ENCODE measurements at regions not wholly inside any gene's neighbourhood (a gene's known extent, or its start where the extent isn't known, plus 50 kb on each side); places are given as distances from the start of the nearest gene placed in this dataset.

- no peak overlapping the region for H3K56ac ChIP-seq (ENCODE audit: low read length)
- H3K79me1 ChIP-seq (ENCODE audit: low read length): no peaks in the 10 kb centered on the region
- H3K18ac ChIP-seq (ENCODE audit: low read length): no peak overlapping the region
- no peak overlapping the region for H4K8ac ChIP-seq (ENCODE audit: low read depth, low read length)
- H2BK5ac ChIP-seq (ENCODE audit: low read length): no peak overlapping the region
- H4K5ac ChIP-seq (ENCODE audit: low read length): no peak overlapping the region
- H3K4me2 ChIP-seq (ENCODE audit: low read length): no peak overlapping the region
- no peaks in the 10 kb centered on the region for H3K79me2 ChIP-seq (ENCODE audit: control insufficient read depth, insufficient read depth, low read length)
- 100% methylated on average over 1 of the region's 3 CpGs for WGBS (ENCODE audit: extremely low coverage, insufficient coverage, low lambda C conversion rate)
- no peak overlapping the region for H3K4me3 ChIP-seq (ENCODE audit: low read length)
- no peak overlapping the region for H3K4ac ChIP-seq (ENCODE audit: low read depth, low read length)
- no peaks in the 10 kb centered on the region for H3K27me3 ChIP-seq (ENCODE audit: insufficient read depth, low read length, poor library complexity)
- H3K9ac ChIP-seq (ENCODE audit: low read length): no peak overlapping the region
- H2BK120ac ChIP-seq (ENCODE audit: low read depth, low read length): no peak overlapping the region
- H3K4me1 ChIP-seq (ENCODE audit: control insufficient read depth, low read depth, low read length): no peaks in the 10 kb centered on the region
- no peak overlapping the region for H2AK5ac ChIP-seq (ENCODE audit: low read length)
- DNase-seq: no peak
- no peaks in the 10 kb centered on the region for H3K36me3 ChIP-seq (ENCODE audit: control insufficient read depth, insufficient read depth, low read length)
- H3K27ac ChIP-seq (ENCODE audit: low read depth, low read length): no peak overlapping the region
- no peak overlapping the region for H3K23ac ChIP-seq (ENCODE audit: low read length)
- no peak overlapping the region for H2BK15ac ChIP-seq (replicated peaks; ENCODE audit: low read depth)
These were observed 141.4 kb upstream of the DOK6 start for GRCh38 chr18:69259282-69259681.

GRCh38 chr18:69261406-69261805 is 139.3 kb upstream of the DOK6 start:
- Histone ChIP-seq H3K27me3 (ENCODE audit: insufficient read depth, low read length, poor library complexity) (no peaks in the 10 kb centered on the region), H2BK5ac (ENCODE audit: low read length) (no peak overlapping the region), H2BK15ac (replicated peaks; ENCODE audit: low read depth) (no peak overlapping the region), H4K5ac (ENCODE audit: low read length) (no peak overlapping the region), H3K9ac (ENCODE audit: low read length) (no peak overlapping the region), H3K4me2 (ENCODE audit: low read length) (no peak overlapping the region), H2BK120ac (ENCODE audit: low read depth, low read length) (no peak overlapping the region), H3K36me3 (ENCODE audit: control insufficient read depth, insufficient read depth, low read length) (no peaks in the 10 kb centered on the region), H4K8ac (ENCODE audit: low read depth, low read length) (no peak overlapping the region), H3K79me1 (ENCODE audit: low read length) (no peaks in the 10 kb centered on the region), H3K18ac (ENCODE audit: low read length) (no peak overlapping the region), H2AK5ac (ENCODE audit: low read length) (no peak overlapping the region), H3K27ac (ENCODE audit: low read depth, low read length) (no peak overlapping the region), H3K23ac (ENCODE audit: low read length) (no peak overlapping the region), H3K4me1 (ENCODE audit: control insufficient read depth, low read depth, low read length) (no peaks in the 10 kb centered on the region), H3K79me2 (ENCODE audit: control insufficient read depth, insufficient read depth, low read length) (no peaks in the 10 kb centered on the region), H3K4me3 (ENCODE audit: low read length) (no peak overlapping the region), H3K56ac (ENCODE audit: low read length) (no peak overlapping the region), H3K4ac (ENCODE audit: low read depth, low read length) (no peak overlapping the region)
- no peak for DNase-seq

GRCh38 chr18:69265656-69266055 is 135.0 kb upstream of the DOK6 start:
- no peak for DNase-seq
- H3K4me1 ChIP-seq (ENCODE audit: control insufficient read depth, low read depth, low read length): no peaks in the 10 kb centered on the region

GRCh38 chr18:69267895-69268294 is 132.8 kb upstream of the DOK6 start:
- Histone ChIP-seq H2BK120ac (ENCODE audit: low read depth, low read length) (no peak overlapping the region), H4K5ac (ENCODE audit: low read length) (no peak overlapping the region), H3K27ac (ENCODE audit: low read depth, low read length) (no peak overlapping the region), H4K8ac (ENCODE audit: low read depth, low read length) (no peak overlapping the region), H3K18ac (ENCODE audit: low read length) (no peak overlapping the region), H3K56ac (ENCODE audit: low read length) (no peak overlapping the region), H3K4me1 (ENCODE audit: control insufficient read depth, low read depth, low read length) (no peaks in the 10 kb centered on the region), H3K23ac (ENCODE audit: low read length) (no peak overlapping the region), H3K79me2 (ENCODE audit: control insufficient read depth, insufficient read depth, low read length) (no peaks in the 10 kb centered on the region), H3K36me3 (ENCODE audit: control insufficient read depth, insufficient read depth, low read length) (no peaks in the 10 kb centered on the region), H3K4me2 (ENCODE audit: low read length) (no peak overlapping the region), H3K4ac (ENCODE audit: low read depth, low read length) (no peak overlapping the region), H2BK5ac (ENCODE audit: low read length) (no peak overlapping the region), H2BK15ac (replicated peaks; ENCODE audit: low read depth) (no peak overlapping the region), H3K4me3 (ENCODE audit: low read length) (no peak overlapping the region), H3K9ac (ENCODE audit: low read length) (no peak overlapping the region), H2AK5ac (ENCODE audit: low read length) (no peak overlapping the region), H3K27me3 (ENCODE audit: insufficient read depth, low read length, poor library complexity) (no peaks in the 10 kb centered on the region), H3K79me1 (ENCODE audit: low read length) (no peaks in the 10 kb centered on the region)
- DNase-seq: peak; percentile 31
- WGBS (ENCODE audit: extremely low coverage, insufficient coverage, low lambda C conversion rate): no CpG with 5 or more reads among the region's 5 CpGs

More at GRCh38 chr18:69265656-69266055, 135.0 kb upstream of the DOK6 start:
- Histone ChIP-seq H3K56ac (ENCODE audit: low read length) (no peak overlapping the region), H4K5ac (ENCODE audit: low read length) (no peak overlapping the region), H2AK5ac (ENCODE audit: low read length) (no peak overlapping the region), H3K27ac (ENCODE audit: low read depth, low read length) (no peak overlapping the region), H3K36me3 (ENCODE audit: control insufficient read depth, insufficient read depth, low read length) (no peaks in the 10 kb centered on the region), H3K79me2 (ENCODE audit: control insufficient read depth, insufficient read depth, low read length) (no peaks in the 10 kb centered on the region), H3K9ac (ENCODE audit: low read length) (no peak overlapping the region), H4K8ac (ENCODE audit: low read depth, low read length) (no peak overlapping the region), H3K4me2 (ENCODE audit: low read length) (no peak overlapping the region), H3K79me1 (ENCODE audit: low read length) (no peaks in the 10 kb centered on the region), H3K4ac (ENCODE audit: low read depth, low read length) (no peak overlapping the region), H2BK5ac (ENCODE audit: low read length) (no peak overlapping the region), H2BK120ac (ENCODE audit: low read depth, low read length) (no peak overlapping the region), H3K18ac (ENCODE audit: low read length) (no peak overlapping the region), H3K27me3 (ENCODE audit: insufficient read depth, low read length, poor library complexity) (no peaks in the 10 kb centered on the region), H2BK15ac (replicated peaks; ENCODE audit: low read depth) (no peak overlapping the region), H3K4me3 (ENCODE audit: low read length) (no peak overlapping the region), H3K23ac (ENCODE audit: low read length) (no peak overlapping the region)

- H3K18ac ChIP-seq (ENCODE audit: low read length): no peak overlapping the region
- no CpG with 5 or more reads among the region's 3 CpGs for WGBS (ENCODE audit: extremely low coverage, insufficient coverage, low lambda C conversion rate)
- H2BK15ac ChIP-seq (replicated peaks; ENCODE audit: low read depth): no peak overlapping the region
- no peak overlapping the region for H3K4me3 ChIP-seq (ENCODE audit: low read length)
- DNase-seq: peak; percentile 75
- H4K5ac ChIP-seq (ENCODE audit: low read length): no peak overlapping the region
- no peaks in the 10 kb centered on the region for H3K79me2 ChIP-seq (ENCODE audit: control insufficient read depth, insufficient read depth, low read length)
- H3K56ac ChIP-seq (ENCODE audit: low read length): no peak overlapping the region
- no peak overlapping the region for H3K9ac ChIP-seq (ENCODE audit: low read length)
- H3K23ac ChIP-seq (ENCODE audit: low read length): no peak overlapping the region
- no peaks in the 10 kb centered on the region for H3K4me1 ChIP-seq (ENCODE audit: control insufficient read depth, low read depth, low read length)
- H3K4me2 ChIP-seq (ENCODE audit: low read length): no peak overlapping the region
- no peaks in the 10 kb centered on the region for H3K27me3 ChIP-seq (ENCODE audit: insufficient read depth, low read length, poor library complexity)
- no peak overlapping the region for H3K4ac ChIP-seq (ENCODE audit: low read depth, low read length)
- no peak overlapping the region for H2AK5ac ChIP-seq (ENCODE audit: low read length)
- H3K79me1 ChIP-seq (ENCODE audit: low read length): no peaks in the 10 kb centered on the region
- no peak overlapping the region for H2BK5ac ChIP-seq (ENCODE audit: low read length)
- H3K36me3 ChIP-seq (ENCODE audit: control insufficient read depth, insufficient read depth, low read length): no peaks in the 10 kb centered on the region
- H2BK120ac ChIP-seq (ENCODE audit: low read depth, low read length): no peak overlapping the region
- no peak overlapping the region for H4K8ac ChIP-seq (ENCODE audit: low read depth, low read length)
- no peak overlapping the region for H3K27ac ChIP-seq (ENCODE audit: low read depth, low read length)
These were observed 118.3 kb upstream of the DOK6 start for GRCh38 chr18:69282371-69282770.

GRCh38 chr18:69291044-69291443 is 109.6 kb upstream of the DOK6 start:
- Histone ChIP-seq H3K9ac (ENCODE audit: low read length) (no peak overlapping the region), H3K23ac (ENCODE audit: low read length) (no peak overlapping the region), H3K4me1 (ENCODE audit: control insufficient read depth, low read depth, low read length) (no peaks in the 10 kb centered on the region), H3K4me3 (ENCODE audit: low read length) (no peak overlapping the region), H2BK120ac (ENCODE audit: low read depth, low read length) (no peak overlapping the region), H2AK5ac (ENCODE audit: low read length) (no peak overlapping the region), H3K4me2 (ENCODE audit: low read length) (no peak overlapping the region), H4K5ac (ENCODE audit: low read length) (no peak overlapping the region), H3K79me2 (ENCODE audit: control insufficient read depth, insufficient read depth, low read length) (no peaks in the 10 kb centered on the region), H3K79me1 (ENCODE audit: low read length) (no peaks in the 10 kb centered on the region), H3K18ac (ENCODE audit: low read length) (no peak overlapping the region), H3K36me3 (ENCODE audit: control insufficient read depth, insufficient read depth, low read length) (no peaks in the 10 kb centered on the region), H3K27me3 (ENCODE audit: insufficient read depth, low read length, poor library complexity) (no peaks in the 10 kb centered on the region), H3K56ac (ENCODE audit: low read length) (no peak overlapping the region), H3K4ac (ENCODE audit: low read depth, low read length) (no peak overlapping the region), H2BK15ac (replicated peaks; ENCODE audit: low read depth) (no peak overlapping the region), H4K8ac (ENCODE audit: low read depth, low read length) (no peak overlapping the region), H2BK5ac (ENCODE audit: low read length) (no peak overlapping the region), H3K27ac (ENCODE audit: low read depth, low read length) (no peak overlapping the region)
- DNase-seq: no peak
- no CpG with 5 or more reads among the region's 5 CpGs for WGBS (ENCODE audit: extremely low coverage, insufficient coverage, low lambda C conversion rate)
